GM12892 (cell line): ENCODE measurements at regions not wholly inside any gene's neighbourhood (a gene's known extent, or its start where the extent isn't known, plus 50 kb on each side); places are given as distances from the start of the nearest gene placed in this dataset.
"Not testable (repeated sequence)": the region's sequence is repeated elsewhere in the genome, so short reads cannot be mapped to it uniquely, and the experiment has no call there.

ENCODE experiments used
- POLR2A ChIP-seq: IDR thresholded peaks from 2 replicates; pipeline ENCODE4 v1.6.1; 2011; ENCODE audit warnings: low read depth, low read length, control low read depth
- POLR2AphosphoS5 ChIP-seq: IDR thresholded peaks from 2 replicates; pipeline ENCODE4 v1.6.1; 2011; ENCODE audit warnings: low read depth, low read length, control low read depth
- TAF1 ChIP-seq: IDR thresholded peaks from 2 replicates; pipeline ENCODE4 v1.6.1; 2011; ENCODE audit warnings: low read depth, mild to moderate bottlenecking, control low read depth, low read length, borderline replicate concordance

- TF ChIP-seq TAF1, POLR2A, POLR2AphosphoS5: not testable (repeated sequence)
Measured at GRCh38 chr2:111383311-111383710, 262.6 kb downstream of the BCL2L11 start.
